ENCODE measurements at regions not wholly inside any gene's neighbourhood (a gene's known extent, or its start where the extent isn't known, plus 50 kb on each side); places are given as distances from the start of the nearest gene placed in this dataset.

DNA sequence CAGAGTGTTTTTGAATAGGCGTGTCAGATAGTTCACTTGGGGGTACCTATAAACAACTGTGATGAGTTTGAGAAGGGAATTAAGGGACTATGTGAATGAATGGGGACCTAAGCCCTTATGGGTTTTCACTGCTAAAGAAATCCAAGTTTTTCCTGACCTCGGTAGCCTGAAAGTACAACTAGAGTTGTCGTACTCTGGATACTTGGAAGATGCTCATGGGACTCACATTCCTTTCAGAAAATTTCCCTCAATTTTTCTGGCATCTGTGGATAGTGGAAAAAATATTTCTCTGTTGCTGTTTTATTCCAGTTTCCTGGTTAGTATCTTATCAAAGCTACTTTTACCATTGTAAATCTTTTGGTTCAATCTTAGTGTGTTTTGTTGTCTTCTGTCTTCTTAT lies 1112.3 kb upstream of the SEMA6A start:
- TF ChIP-seq, protein P1, sequence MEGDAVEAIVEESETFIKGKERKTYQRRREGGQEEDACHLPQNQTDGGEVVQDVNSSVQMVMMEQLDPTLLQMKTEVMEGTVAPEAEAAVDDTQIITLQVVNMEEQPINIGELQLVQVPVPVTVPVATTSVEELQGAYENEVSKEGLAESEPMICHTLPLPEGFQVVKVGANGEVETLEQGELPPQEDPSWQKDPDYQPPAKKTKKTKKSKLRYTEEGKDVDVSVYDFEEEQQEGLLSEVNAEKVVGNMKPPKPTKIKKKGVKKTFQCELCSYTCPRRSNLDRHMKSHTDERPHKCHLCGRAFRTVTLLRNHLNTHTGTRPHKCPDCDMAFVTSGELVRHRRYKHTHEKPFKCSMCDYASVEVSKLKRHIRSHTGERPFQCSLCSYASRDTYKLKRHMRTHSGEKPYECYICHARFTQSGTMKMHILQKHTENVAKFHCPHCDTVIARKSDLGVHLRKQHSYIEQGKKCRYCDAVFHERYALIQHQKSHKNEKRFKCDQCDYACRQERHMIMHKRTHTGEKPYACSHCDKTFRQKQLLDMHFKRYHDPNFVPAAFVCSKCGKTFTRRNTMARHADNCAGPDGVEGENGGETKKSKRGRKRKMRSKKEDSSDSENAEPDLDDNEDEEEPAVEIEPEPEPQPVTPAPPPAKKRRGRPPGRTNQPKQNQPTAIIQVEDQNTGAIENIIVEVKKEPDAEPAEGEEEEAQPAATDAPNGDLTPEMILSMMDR (IDR thresholded peaks at IDR 0.05; ENCODE audit: low read depth, low read length, poor library complexity, severe bottlenecking): no peak
- TF ChIP-seq EZH2phosphoT487 (IDR thresholded peaks at IDR 0.05; ENCODE audit: borderline replicate concordance, low read length): no peak
